Breast epithelium (tissue), 4 donors: ENCODE measurements at regions not wholly inside any gene's neighbourhood (a gene's known extent, or its start where the extent isn't known, plus 50 kb on each side); places are given as distances from the start of the nearest gene placed in this dataset.
"Not testable (repeated sequence)": the region's sequence is repeated elsewhere in the genome, so short reads cannot be mapped to it uniquely, and the experiment has no call there.

ENCODE experiments used
- DNase-seq, 2 donors: peaks; one replicate each; pipeline ENCODE4 v3.0.0-alpha.2; 2019; ENCODE audit warnings: low spot score in 2 of 2
- H3K27ac ChIP-seq, 2 donors: fragments of 200-600 bp; sonication (generic) in 1 of 2; one replicate each; pipeline ENCODE4 v1.5.1; 2016 to 2019; ENCODE audit warnings: mild to moderate bottlenecking in 1 of 2
- H3K27me3 ChIP-seq, 2 donors: fragments of 200-600 bp; sonication (generic) in 1 of 2; one replicate each; pipeline versions ENCODE4 v1.5.1 to v1.6.0; 2017 to 2019; ENCODE audit warnings: control low read depth in 1 of 2, mild to moderate bottlenecking in 1 of 2
- H3K36me3 ChIP-seq: fragments of 200-600 bp; one replicate; pipeline ENCODE4 v1.5.1; 2019
- H3K4me1 ChIP-seq, 2 donors: fragments of 200-600 bp; sonication (generic); one replicate each; pipeline ENCODE4 v1.5.1; 2016 to 2019; ENCODE audit warnings: control low read depth in 1 of 2
- H3K4me3 ChIP-seq, 3 donors: fragments of 200-600 bp; sonication (generic); 1 replicate in 2 of 3; 2 replicates in 1 of 3; pipeline ENCODE4 v1.5.1; 2016 to 2019; ENCODE audit warnings: mild to moderate bottlenecking in 3 of 3, moderate library complexity in 2 of 3
- H3K9me3 ChIP-seq, 2 donors: fragments of 200-600 bp; sonication (generic) in 1 of 2; one replicate each; pipeline ENCODE4 v1.5.1; 2016 to 2019; ENCODE audit warnings: control low read depth in 1 of 2
- POLR2A ChIP-seq: fragments of 450-650 bp; IDR thresholded peaks from one replicate; pipeline ENCODE4 v1.6.1; 2016; ENCODE audit warnings: antibody characterized with exemption, mild to moderate bottlenecking, moderate library complexity
- POLR2AphosphoS5 ChIP-seq, 3 donors: sonication (generic); formaldehyde crosslinking; IDR thresholded peaks; one replicate each; pipeline ENCODE4 v1.6.1; 2017; ENCODE audit warnings: antibody characterized with exemption in 3 of 3
- intact Hi-C: fragments of 100-400 bp; cut with DNase I; formaldehyde crosslinking; loops from one replicate; pipeline ENCODE4 v1.15.1; 2023; ENCODE audit warnings: low total_unique reads
- TF ChIP-seq, protein P1 (sequence below), 3 donors: fragments of 450-650 bp; IDR thresholded peaks; one replicate each; pipeline ENCODE4 v1.5.1; 2016 to 2017; ENCODE audit warnings: antibody characterized with exemption in 3 of 3, mild to moderate bottlenecking in 3 of 3, moderate library complexity in 3 of 3

DNA sequence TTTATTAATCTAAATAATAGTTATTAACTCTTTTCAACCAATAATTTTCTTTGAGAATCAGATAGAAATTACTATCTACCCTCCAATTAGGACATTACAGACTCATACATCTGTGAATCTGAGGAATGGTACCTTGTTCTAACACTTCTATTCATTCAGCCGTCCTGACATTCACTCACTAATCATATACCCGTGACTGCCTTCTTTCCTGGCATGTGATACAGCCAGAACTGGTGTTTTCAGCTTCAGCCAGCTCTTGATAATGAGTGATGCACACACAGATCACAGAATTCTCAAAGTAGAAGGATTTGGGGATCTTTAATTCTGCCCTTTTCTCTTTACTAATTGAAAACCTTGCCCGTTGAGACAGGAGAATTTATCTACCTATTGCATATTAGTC, 499.9 kb downstream of the UTRN start:
- Histone ChIP-seq H3K36me3 (no peaks in the 10 kb centered on the region), H3K4me3 (no peak overlapping the region), H3K4me1 (no peaks in the 10 kb centered on the region), H3K27ac (no peak overlapping the region), H3K27me3 (no peaks in the 10 kb centered on the region), H3K9me3 (no peaks in the 10 kb centered on the region)
- intact Hi-C loops = no loop called here
- no peak for DNase-seq
- TF ChIP-seq, protein P1, sequence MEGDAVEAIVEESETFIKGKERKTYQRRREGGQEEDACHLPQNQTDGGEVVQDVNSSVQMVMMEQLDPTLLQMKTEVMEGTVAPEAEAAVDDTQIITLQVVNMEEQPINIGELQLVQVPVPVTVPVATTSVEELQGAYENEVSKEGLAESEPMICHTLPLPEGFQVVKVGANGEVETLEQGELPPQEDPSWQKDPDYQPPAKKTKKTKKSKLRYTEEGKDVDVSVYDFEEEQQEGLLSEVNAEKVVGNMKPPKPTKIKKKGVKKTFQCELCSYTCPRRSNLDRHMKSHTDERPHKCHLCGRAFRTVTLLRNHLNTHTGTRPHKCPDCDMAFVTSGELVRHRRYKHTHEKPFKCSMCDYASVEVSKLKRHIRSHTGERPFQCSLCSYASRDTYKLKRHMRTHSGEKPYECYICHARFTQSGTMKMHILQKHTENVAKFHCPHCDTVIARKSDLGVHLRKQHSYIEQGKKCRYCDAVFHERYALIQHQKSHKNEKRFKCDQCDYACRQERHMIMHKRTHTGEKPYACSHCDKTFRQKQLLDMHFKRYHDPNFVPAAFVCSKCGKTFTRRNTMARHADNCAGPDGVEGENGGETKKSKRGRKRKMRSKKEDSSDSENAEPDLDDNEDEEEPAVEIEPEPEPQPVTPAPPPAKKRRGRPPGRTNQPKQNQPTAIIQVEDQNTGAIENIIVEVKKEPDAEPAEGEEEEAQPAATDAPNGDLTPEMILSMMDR (IDR thresholded peaks at IDR 0.05) = no peak

- Histone ChIP-seq H3K4me3 (no peak overlapping the region), H3K27me3 (no peaks in the 10 kb centered on the region), H3K9me3 (no peaks in the 10 kb centered on the region), H3K27ac (no peak overlapping the region), H3K4me1 (no peaks in the 10 kb centered on the region), H3K36me3 (no peaks in the 10 kb centered on the region)
- TF ChIP-seq, protein P1 (IDR thresholded peaks at IDR 0.05) = no peak
- TF ChIP-seq POLR2AphosphoS5 (IDR thresholded peaks at IDR 0.05) (no peak), POLR2A (no peak)
- no peak for DNase-seq
- intact Hi-C loops = no loop called here
These were observed 501.7 kb downstream of the UTRN start for GRCh38 chr6:144786825-144787224.

- Histone ChIP-seq H3K4me3 (no peak overlapping the region), H3K27me3 (no peaks in the 10 kb centered on the region), H3K9me3 (no peaks in the 10 kb centered on the region), H3K4me1 (no peaks in the 10 kb centered on the region), H3K27ac (no peak overlapping the region), H3K36me3 (no peaks in the 10 kb centered on the region)
- TF ChIP-seq POLR2A (no peak), POLR2AphosphoS5 (IDR thresholded peaks at IDR 0.05) (no peak)
- no peak for DNase-seq
- intact Hi-C loops = no loop called here
These were observed 508.6 kb downstream of the UTRN start for GRCh38 chr6:144793744-144794143.

DNA sequence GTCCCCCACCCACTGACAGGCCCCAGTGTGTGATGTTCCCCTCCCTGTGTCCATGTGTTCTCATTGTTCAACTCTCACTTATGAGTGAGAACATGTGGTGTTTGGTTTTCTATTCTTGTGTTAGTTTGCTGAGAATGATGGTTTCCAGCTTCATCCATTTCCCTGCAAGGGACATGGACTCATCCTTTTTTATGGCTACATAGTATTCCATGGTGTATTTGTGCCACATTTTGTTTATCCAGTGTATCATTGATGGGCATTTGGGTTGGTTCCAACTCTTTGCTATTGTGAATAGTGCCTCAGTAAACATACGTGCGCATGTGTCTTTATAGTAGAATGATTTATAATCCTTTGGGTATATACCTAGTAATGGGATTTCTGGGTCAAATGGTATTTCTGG, 509.9 kb downstream of the UTRN start:
- H3K4me3 ChIP-seq, H3K27me3 ChIP-seq, H3K27ac ChIP-seq, H3K4me1 ChIP-seq, H3K36me3 ChIP-seq, H3K9me3 ChIP-seq, DNase-seq, intact Hi-C loops: not testable (repeated sequence)

GRCh38 chr6:144796070-144796469, 510.9 kb downstream of the UTRN start:
- TF ChIP-seq POLR2A (no peak), POLR2AphosphoS5 (IDR thresholded peaks at IDR 0.05) (no peak)
- TF ChIP-seq, protein P1 (IDR thresholded peaks at IDR 0.05) = no peak
- H3K4me1 ChIP-seq = no peaks in the 10 kb centered on the region
- H3K36me3 ChIP-seq = no peaks in the 10 kb centered on the region
- intact Hi-C loops = no loop called here
- H3K4me3 ChIP-seq = no peak overlapping the region
- no peak overlapping the region for H3K27ac ChIP-seq
- DNase-seq = no peak
- no peaks in the 10 kb centered on the region for H3K9me3 ChIP-seq
- no peaks in the 10 kb centered on the region for H3K27me3 ChIP-seq

- Histone ChIP-seq H3K36me3 (no peaks in the 10 kb centered on the region), H3K27ac (no peak overlapping the region), H3K4me3 (no peak overlapping the region), H3K4me1 (no peaks in the 10 kb centered on the region), H3K9me3 (no peaks in the 10 kb centered on the region), H3K27me3 (no peaks in the 10 kb centered on the region)
- TF ChIP-seq, protein P1 (IDR thresholded peaks at IDR 0.05) = no peak
- TF ChIP-seq POLR2A = no peak
- no peak for TF ChIP-seq POLR2AphosphoS5 (IDR thresholded peaks at IDR 0.05)
- intact Hi-C loops = no loop called here
- DNase-seq = no peak
These were observed 512.9 kb downstream of the UTRN start for GRCh38 chr6:144797881-144798589.
